AG09319 (cell line): ENCODE measurements at regions not wholly inside any gene's neighbourhood (a gene's known extent, or its start where the extent isn't known, plus 50 kb on each side); places are given as distances from the start of the nearest gene placed in this dataset.

Experiments
- DNase-seq: peaks from one replicate; pipeline ENCODE4 v3.0.0-alpha.2; 2010; ENCODE audit warnings: low read depth; ENCODE audit errors: extremely low read depth
- TF ChIP-seq, protein P1 (sequence below): IDR thresholded peaks from 2 replicates; pipeline ENCODE4 v1.5.1; 2011; ENCODE audit warnings: low read depth, mild to moderate bottlenecking, inconsistent platforms, low read length, moderate library complexity

- no peak for DNase-seq
- TF ChIP-seq, protein P1, sequence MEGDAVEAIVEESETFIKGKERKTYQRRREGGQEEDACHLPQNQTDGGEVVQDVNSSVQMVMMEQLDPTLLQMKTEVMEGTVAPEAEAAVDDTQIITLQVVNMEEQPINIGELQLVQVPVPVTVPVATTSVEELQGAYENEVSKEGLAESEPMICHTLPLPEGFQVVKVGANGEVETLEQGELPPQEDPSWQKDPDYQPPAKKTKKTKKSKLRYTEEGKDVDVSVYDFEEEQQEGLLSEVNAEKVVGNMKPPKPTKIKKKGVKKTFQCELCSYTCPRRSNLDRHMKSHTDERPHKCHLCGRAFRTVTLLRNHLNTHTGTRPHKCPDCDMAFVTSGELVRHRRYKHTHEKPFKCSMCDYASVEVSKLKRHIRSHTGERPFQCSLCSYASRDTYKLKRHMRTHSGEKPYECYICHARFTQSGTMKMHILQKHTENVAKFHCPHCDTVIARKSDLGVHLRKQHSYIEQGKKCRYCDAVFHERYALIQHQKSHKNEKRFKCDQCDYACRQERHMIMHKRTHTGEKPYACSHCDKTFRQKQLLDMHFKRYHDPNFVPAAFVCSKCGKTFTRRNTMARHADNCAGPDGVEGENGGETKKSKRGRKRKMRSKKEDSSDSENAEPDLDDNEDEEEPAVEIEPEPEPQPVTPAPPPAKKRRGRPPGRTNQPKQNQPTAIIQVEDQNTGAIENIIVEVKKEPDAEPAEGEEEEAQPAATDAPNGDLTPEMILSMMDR = no peak
These were observed 391.5 kb downstream of the UBE2NL start for GRCh38 chrX:144275367-144275766.

- TF ChIP-seq, protein P1 = no peak
- DNase-seq = no peak
These were observed 392.0 kb downstream of the UBE2NL start for GRCh38 chrX:144275843-144276242.

DNA sequence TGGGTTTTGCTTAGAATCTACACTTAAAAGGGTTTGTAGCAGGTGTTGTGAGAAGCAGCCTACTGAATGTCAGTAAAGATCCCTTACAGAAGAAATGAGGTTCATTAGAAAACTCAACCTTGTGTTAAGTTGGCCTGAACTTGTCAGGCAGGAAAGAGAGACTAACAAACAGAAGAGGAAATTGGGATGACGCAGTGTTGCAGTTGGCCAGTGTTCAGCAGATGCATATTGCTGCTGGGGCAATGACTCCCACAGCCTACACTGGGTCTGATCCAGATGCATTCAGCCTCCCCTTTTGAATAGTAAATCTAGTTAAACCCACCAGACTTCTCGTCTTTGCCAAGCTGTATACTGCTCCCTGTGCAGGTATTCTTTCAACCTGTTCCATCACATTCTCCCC, 409.4 kb downstream of the UBE2NL start:
- TF ChIP-seq, protein P1 = no peak

DNA sequence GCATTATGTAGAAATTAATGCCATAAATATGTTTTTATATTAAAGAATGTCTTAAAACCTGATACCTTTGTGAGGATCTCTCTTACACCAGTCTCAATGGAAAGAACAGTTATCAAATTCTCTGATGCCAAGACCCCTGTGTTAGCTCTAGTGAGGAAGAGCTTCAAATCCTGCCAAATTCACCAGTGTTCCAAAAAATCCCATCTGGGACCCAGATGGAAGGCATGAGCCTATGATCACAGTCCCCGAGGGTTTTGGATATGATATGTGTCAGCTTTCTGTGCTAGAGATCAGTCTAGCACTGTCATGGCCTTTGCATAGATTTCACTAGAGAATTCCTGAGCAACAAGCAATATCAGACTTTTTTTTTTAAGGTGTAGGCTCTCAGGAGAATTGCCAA, 412.1 kb downstream of the UBE2NL start:
- DNase-seq = no peak
- TF ChIP-seq, protein P1 = no peak

More for the DNA sequence above, 409.4 kb downstream of the UBE2NL start:
- no peak for DNase-seq

GRCh38 chrX:144297221-144297620, 413.4 kb downstream of the UBE2NL start:
- TF ChIP-seq, protein P1 = no peak
- no peak for DNase-seq

DNA sequence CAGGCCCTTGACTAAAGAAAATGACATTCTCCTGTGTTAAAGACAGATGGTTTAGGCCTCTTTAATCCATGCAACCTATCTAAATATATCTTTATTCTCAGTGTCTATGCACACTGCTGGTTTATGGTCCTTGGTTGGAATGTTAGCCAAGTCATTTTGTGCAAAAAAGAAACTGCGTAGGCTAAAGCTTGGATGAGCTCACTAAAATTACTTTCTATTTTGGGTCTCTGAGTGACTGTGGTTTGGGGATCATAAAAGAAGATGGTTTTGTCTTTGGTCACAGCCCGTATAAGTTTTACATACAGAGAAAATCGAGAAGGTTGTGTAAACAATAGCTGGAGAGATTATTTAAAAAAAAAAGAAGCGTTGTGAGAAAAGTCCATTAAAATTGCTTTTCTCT, 443.6 kb downstream of the UBE2NL start:
- TF ChIP-seq, protein P1 = no peak
- DNase-seq = no peak

DNA sequence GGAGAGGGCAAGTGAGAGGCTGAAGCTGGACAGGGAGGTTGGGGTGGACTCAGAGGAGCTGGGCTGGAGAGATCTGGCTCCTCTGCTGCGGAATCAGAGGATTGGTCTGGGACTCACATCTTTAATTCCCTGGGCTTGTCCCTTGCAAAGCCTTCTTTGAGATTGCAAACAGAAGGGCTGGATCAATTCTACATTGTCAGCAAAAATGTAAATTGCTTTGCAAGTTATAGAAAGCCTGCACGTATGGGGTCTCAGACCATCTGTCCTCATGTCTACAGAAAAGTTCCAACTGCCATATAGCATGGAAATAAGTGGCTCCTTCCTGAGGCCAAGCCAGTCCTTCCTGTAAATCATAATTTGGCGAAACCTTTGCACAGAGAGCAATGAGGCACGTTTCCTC, 449.6 kb downstream of the UBE2NL start:
- no peak for DNase-seq
- TF ChIP-seq, protein P1 = no peak

DNA sequence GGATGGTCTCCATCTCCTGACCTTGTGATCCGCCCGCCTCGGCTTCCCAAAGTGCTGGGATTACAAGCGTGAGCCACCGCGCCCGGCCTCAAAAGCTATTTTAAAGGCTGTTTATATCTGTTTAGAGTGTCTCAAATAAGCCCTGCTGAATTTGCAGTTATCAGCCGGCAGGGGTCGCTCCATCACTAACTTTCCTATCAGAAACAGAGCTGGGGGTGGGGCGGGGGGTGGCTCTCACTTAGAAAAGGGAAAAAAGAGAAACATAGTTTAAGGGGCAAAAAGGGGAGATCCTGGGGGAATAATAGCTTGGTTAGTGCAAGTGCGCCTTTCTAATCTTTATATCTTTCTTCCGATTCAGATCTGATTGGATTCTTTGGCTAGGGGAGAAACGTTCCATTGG, 450.7 kb downstream of the UBE2NL start:
- TF ChIP-seq, protein P1 = no peak
- no peak for DNase-seq
